Panc1 (cell line): ENCODE measurements at regions not wholly inside any gene's neighbourhood (a gene's known extent, or its start where the extent isn't known, plus 50 kb on each side); places are given as distances from the start of the nearest gene placed in this dataset.

Experiments used
- ATAC-seq: fragments of 200-7000 bp; cut with Tn5 transposase; 2 replicates; pipeline ENCODE4 v1.9.1; 2020; ENCODE audit warnings: mild to moderate bottlenecking, moderate library complexity
- BruUV-seq: library from RNA; stranded (reverse); fragments of 400-500 nt; replicated peaks from 2 replicates; lab custom pipeline; 2021; lab: Mats Ljungman, UMichigan
- CTCF ChIA-PET: fragments of 300-600 bp; sonication (Branson Sonifier 250); formaldehyde crosslinking; loops from one replicate; lab custom pipeline; 2022; ENCODE audit warnings: antibody characterized with exemption; lab: Charles Lee
- POLR2A ChIA-PET: fragments of 300-600 bp; sonication (Branson Sonifier 250); formaldehyde crosslinking; loops from one replicate; lab custom pipeline; 2022; ENCODE audit warnings: antibody characterized with exemption; lab: Charles Lee
- DNase-seq: peaks from one replicate; pipeline ENCODE4 v3.0.0-alpha.2; 2010; ENCODE audit warnings: low read depth, low spot score
- H3K27ac ChIP-seq: 2 replicates; pipeline ENCODE4 v1.5.1; 2011; ENCODE audit warnings: mild to moderate bottlenecking, low read length, inconsistent platforms
- H3K27me3 ChIP-seq: fragments of 200-500 bp; sonication (Bioruptor generic); 2 replicates; pipeline ENCODE4 v1.6.0; 2014; ENCODE audit warnings: low read length, inconsistent platforms; ENCODE audit not compliant: control insufficient read depth, insufficient read depth
- H3K36me3 ChIP-seq: fragments of 200-500 bp; sonication (Bioruptor generic); 2 replicates; pipeline ENCODE4 v1.5.1; 2014; ENCODE audit warnings: inconsistent platforms, mild to moderate bottlenecking, low read length, moderate library complexity; ENCODE audit not compliant: control insufficient read depth, insufficient read depth
- H3K4me1 ChIP-seq: 2 replicates; pipeline ENCODE4 v1.5.1; 2011; ENCODE audit warnings: inconsistent platforms, mild to moderate bottlenecking, low read length, moderate library complexity; ENCODE audit not compliant: control insufficient read depth, insufficient read depth
- H3K4me3 ChIP-seq, 2 experiments: 2 replicates each; pipeline ENCODE4 v1.5.1; 2011 to 2012; ENCODE audit warnings: low read depth in 2 of 2, low read length in 2 of 2, mild to moderate bottlenecking in 2 of 2, inconsistent platforms in 1 of 2, moderate library complexity in 1 of 2
- H3K9me3 ChIP-seq: fragments of 200-500 bp; sonication (Bioruptor generic); 2 replicates; pipeline ENCODE4 v1.5.1; 2014; ENCODE audit warnings: low read depth, mild to moderate bottlenecking, inconsistent platforms, low read length, moderate library complexity; ENCODE audit not compliant: control insufficient read depth, insufficient read depth
- POLR2AphosphoS5 ChIP-seq: IDR thresholded peaks from 2 replicates; pipeline ENCODE4 v1.6.1; 2012; ENCODE audit warnings: mild to moderate bottlenecking, low read depth, low read length, moderate library complexity
- REST ChIP-seq, 2 experiments: IDR thresholded peaks; 2 replicates each; pipeline ENCODE4 v1.6.1; 2011 to 2012; ENCODE audit warnings: low read depth in 2 of 2, control low read depth in 1 of 2, low read length in 1 of 2, mild to moderate bottlenecking in 1 of 2, moderate library complexity in 1 of 2; ENCODE audit not compliant: insufficient read depth in 1 of 2
- SIN3A ChIP-seq: IDR thresholded peaks from 2 replicates; pipeline ENCODE4 v1.6.1; 2012; ENCODE audit warnings: low read depth, mild to moderate bottlenecking, low read length, moderate library complexity, borderline replicate concordance; ENCODE audit not compliant: insufficient read depth
- TCF7L2 ChIP-seq: IDR thresholded peaks from 2 replicates; pipeline ENCODE4 v1.6.1; 2011; ENCODE audit warnings: mild to moderate bottlenecking, low read depth, low read length, inconsistent platforms
- in situ Hi-C: cut with HindIII; loops from 2 replicates; pipeline ENCODE4 v1.10.0; 2016; ENCODE audit warnings: low sequenced_read_pairs, low pct_unique_long_range_greater_than_20kb
- intact Hi-C: fragments of 100-400 bp; cut with micrococcal nuclease; formaldehyde crosslinking; loops from one replicate; pipeline ENCODE4 v1.10.0; 2022; ENCODE audit not compliant: unreplicated experiment
- TF ChIP-seq, protein P1 (sequence below): fragments of 450-650 bp; IDR thresholded peaks from 2 replicates; pipeline ENCODE4 v1.5.1; 2017; ENCODE audit warnings: mild to moderate bottlenecking

DNA sequence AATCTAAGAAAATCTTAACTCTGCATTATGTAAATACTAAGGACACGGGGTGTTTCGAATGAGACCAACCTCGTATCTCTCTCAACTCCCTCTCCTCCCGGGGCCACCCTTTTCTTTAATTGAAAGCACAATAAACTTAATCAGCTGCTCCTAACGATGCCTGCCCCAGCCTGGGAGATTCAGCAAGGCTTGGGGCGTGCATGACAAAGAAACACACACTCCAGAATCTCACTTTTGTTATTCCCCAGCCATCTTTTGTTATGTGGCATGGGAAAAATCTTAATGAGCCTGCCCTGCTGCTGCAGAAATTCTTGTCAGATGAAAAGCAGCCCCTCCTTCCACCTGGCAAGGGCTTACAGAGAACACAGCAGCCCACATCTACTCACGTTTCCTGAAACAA, 117.4 kb downstream of the TTLL2 start:
- in situ Hi-C loops (no loop called here), intact Hi-C loops (no loop called here)
- H3K9me3 ChIP-seq, result no peaks in the 10 kb centered on the region
- no peak for TF ChIP-seq POLR2AphosphoS5
- no peak for TF ChIP-seq REST (IDR thresholded peaks at IDR 0.05; ENCODE audit: insufficient read depth in 1 of 2, low read depth in 2 of 2, low read length in 1 of 2)
- TF ChIP-seq, protein P1, sequence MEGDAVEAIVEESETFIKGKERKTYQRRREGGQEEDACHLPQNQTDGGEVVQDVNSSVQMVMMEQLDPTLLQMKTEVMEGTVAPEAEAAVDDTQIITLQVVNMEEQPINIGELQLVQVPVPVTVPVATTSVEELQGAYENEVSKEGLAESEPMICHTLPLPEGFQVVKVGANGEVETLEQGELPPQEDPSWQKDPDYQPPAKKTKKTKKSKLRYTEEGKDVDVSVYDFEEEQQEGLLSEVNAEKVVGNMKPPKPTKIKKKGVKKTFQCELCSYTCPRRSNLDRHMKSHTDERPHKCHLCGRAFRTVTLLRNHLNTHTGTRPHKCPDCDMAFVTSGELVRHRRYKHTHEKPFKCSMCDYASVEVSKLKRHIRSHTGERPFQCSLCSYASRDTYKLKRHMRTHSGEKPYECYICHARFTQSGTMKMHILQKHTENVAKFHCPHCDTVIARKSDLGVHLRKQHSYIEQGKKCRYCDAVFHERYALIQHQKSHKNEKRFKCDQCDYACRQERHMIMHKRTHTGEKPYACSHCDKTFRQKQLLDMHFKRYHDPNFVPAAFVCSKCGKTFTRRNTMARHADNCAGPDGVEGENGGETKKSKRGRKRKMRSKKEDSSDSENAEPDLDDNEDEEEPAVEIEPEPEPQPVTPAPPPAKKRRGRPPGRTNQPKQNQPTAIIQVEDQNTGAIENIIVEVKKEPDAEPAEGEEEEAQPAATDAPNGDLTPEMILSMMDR, result no peak
- TF ChIP-seq TCF7L2, result no peak
- no peak for TF ChIP-seq SIN3A
- ChIA-PET CTCF (no interaction called here), POLR2A (no interaction called here)
- no peak for ATAC-seq
- no peak overlapping the region for H3K4me3 ChIP-seq
- H3K27me3 ChIP-seq, result peaks cover 22% of the 10 kb centered on the region
- H3K4me1 ChIP-seq, result no peaks in the 10 kb centered on the region
- no peak for DNase-seq
- H3K27ac ChIP-seq, result no peak overlapping the region
- no peaks in the 10 kb centered on the region for H3K36me3 ChIP-seq
- no TSS peak for BruUV-seq

GRCh38 chr6:167442796-167443680, 118.2 kb downstream of the TTLL2 start:
- intact Hi-C loops, result no loop called here
- H3K36me3 ChIP-seq, result no peaks in the 10 kb centered on the region
- ATAC-seq (no peak), DNase-seq (no peak)
- POLR2A ChIA-PET, result no interaction called here
- in situ Hi-C loops, result no loop called here
- CTCF ChIA-PET, result no interaction called here
- H3K4me1 ChIP-seq, result no peaks in the 10 kb centered on the region
- BruUV-seq, result no TSS peak
- H3K9me3 ChIP-seq, result no peaks in the 10 kb centered on the region
- TF ChIP-seq REST (IDR thresholded peaks at IDR 0.05; ENCODE audit: insufficient read depth in 1 of 2, low read depth in 2 of 2, low read length in 1 of 2) (no peak), POLR2AphosphoS5 (no peak), TCF7L2 (no peak), SIN3A (no peak)
- TF ChIP-seq, protein P1, result no peak
- H3K27ac ChIP-seq, result no peak overlapping the region
- peaks cover 22% of the 10 kb centered on the region for H3K27me3 ChIP-seq
- H3K4me3 ChIP-seq, result no peak overlapping the region
